ENCODE measurements at regions not wholly inside any gene's neighbourhood (a gene's known extent, or its start where the extent isn't known, plus 50 kb on each side); places are given as distances from the start of the nearest gene placed in this dataset.

- TF ChIP-seq, protein P1, sequence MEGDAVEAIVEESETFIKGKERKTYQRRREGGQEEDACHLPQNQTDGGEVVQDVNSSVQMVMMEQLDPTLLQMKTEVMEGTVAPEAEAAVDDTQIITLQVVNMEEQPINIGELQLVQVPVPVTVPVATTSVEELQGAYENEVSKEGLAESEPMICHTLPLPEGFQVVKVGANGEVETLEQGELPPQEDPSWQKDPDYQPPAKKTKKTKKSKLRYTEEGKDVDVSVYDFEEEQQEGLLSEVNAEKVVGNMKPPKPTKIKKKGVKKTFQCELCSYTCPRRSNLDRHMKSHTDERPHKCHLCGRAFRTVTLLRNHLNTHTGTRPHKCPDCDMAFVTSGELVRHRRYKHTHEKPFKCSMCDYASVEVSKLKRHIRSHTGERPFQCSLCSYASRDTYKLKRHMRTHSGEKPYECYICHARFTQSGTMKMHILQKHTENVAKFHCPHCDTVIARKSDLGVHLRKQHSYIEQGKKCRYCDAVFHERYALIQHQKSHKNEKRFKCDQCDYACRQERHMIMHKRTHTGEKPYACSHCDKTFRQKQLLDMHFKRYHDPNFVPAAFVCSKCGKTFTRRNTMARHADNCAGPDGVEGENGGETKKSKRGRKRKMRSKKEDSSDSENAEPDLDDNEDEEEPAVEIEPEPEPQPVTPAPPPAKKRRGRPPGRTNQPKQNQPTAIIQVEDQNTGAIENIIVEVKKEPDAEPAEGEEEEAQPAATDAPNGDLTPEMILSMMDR (IDR thresholded peaks at IDR 0.05; ENCODE audit: low read depth, low read length, missing control alignments) = no peak
- in situ Hi-C loops (cut with HindIII; ENCODE audit: low sequenced_read_pairs) = no loop called here
- no peak overlapping the region for H3K4me3 ChIP-seq (ENCODE audit: low read depth, low read length)
- DNase-seq (ENCODE audit: low read depth) = no peak
Measured at GRCh38 chr7:138196971-138197896, 121.0 kb downstream of the AKR1D1 start.

DNA sequence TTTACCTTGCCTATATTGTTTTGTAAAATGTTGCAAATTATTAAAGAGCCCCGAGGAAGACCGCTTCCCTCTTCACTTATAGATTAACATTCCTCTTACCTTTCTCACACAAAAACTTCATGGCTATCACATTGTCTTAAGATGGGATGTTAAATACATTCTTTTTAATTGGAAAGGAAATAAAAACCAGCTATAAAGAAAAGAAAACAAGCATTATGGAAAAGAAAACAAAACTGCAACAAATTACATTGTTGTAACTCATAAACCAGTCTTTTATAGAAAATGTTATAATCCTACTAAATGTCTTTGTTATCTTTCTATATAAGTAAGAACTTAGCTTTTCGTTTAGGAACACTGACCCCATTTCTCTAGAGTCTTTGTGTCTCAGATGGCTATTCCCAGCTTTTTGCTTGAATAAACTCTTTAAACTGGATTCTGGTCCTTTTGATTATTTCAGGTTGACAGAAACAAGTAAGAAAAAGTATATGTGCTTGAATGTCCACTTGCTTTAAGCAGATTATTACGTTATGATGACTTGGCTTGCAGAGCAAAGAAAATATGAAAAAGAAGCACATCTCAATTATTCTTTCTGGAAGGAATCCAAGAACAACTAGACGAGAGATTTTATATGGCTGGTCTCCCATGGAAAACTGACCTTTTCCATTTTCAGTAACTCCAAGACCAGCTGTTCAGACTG, 128.2 kb downstream of the AKR1D1 start:
- H3K4me3 ChIP-seq (ENCODE audit: low read depth, low read length) = no peak overlapping the region
- in situ Hi-C loops (cut with HindIII; ENCODE audit: low sequenced_read_pairs) = no loop called here
- DNase-seq (ENCODE audit: low read depth) = no peak
- TF ChIP-seq, protein P1 (IDR thresholded peaks at IDR 0.05; ENCODE audit: low read depth, low read length, missing control alignments) = no peak

- in situ Hi-C loops (cut with HindIII; ENCODE audit: low sequenced_read_pairs) = no loop called here
- TF ChIP-seq, protein P1 (IDR thresholded peaks at IDR 0.05; ENCODE audit: low read depth, low read length, missing control alignments) = no peak
- DNase-seq (ENCODE audit: low read depth) = no peak
Measured at GRCh38 chr7:138204982-138205298, 128.7 kb downstream of the AKR1D1 start.

DNA sequence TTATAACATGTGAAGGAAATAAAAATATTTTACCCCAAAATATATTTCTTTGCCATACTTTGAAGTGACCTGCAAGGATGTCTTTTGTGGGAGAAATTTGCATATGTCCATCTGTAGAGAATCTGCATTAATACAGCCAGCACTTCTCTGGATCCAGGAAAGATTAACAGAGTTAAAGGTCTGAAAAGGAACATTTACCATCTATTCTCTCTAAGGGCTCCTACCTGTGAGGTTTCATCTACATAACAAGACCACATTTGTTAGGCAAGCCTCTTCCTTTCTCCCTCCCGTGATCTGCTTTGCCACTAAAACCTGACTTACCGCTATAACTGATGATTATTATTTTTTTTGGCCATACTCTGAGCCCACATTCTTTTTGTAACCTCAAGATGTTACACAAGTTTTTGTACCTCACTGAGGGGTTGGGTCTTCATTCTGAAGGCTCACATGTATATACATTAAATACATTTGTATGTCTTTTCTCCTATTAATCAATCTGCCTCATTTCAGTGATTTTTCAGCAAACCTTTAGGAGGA, 129.4 kb downstream of the AKR1D1 start:
- H3K4me3 ChIP-seq (ENCODE audit: low read depth, low read length) = no peak overlapping the region
- TF ChIP-seq, protein P1 (IDR thresholded peaks at IDR 0.05; ENCODE audit: low read depth, low read length, missing control alignments) = no peak
- in situ Hi-C loops (cut with HindIII; ENCODE audit: low sequenced_read_pairs) = no loop called here
- peak; percentile 32 for DNase-seq (ENCODE audit: low read depth)

More at GRCh38 chr7:138204982-138205298, 128.7 kb downstream of the AKR1D1 start:
- no peak overlapping the region for H3K4me3 ChIP-seq (ENCODE audit: low read depth, low read length)

DNA sequence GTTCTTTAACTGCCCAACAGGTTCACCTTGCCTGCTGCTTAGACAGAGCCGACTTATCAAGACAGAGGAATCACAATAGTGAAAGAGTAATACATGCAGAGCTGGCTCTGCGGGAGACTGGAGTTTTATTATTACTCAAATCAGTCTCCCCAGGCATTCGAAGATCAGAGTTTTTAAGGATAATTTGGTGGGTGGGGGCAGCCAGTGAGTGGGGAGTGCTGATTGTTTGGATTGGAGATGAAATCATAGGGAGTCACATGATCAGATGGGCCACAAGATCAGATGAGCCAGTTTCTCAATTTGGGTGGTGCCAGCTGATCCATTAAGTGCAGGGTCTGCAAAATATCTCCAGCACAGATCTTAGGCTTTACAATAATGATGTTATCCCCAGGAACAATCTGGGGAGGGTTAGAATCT, 131.3 kb downstream of the AKR1D1 start:
- in situ Hi-C loops (cut with HindIII; ENCODE audit: low sequenced_read_pairs) = no loop called here
- TF ChIP-seq, protein P1 (IDR thresholded peaks at IDR 0.05; ENCODE audit: low read depth, low read length, missing control alignments) = no peak
- DNase-seq (ENCODE audit: low read depth) = no peak
- no peak overlapping the region for H3K4me3 ChIP-seq (ENCODE audit: low read depth, low read length)

- in situ Hi-C loops (cut with HindIII; ENCODE audit: low sequenced_read_pairs) = no loop called here
- TF ChIP-seq, protein P1 (IDR thresholded peaks at IDR 0.05; ENCODE audit: low read depth, low read length, missing control alignments) = no peak
- DNase-seq (ENCODE audit: low read depth) = no peak
- H3K4me3 ChIP-seq (ENCODE audit: low read depth, low read length) = no peak overlapping the region
Measured at GRCh38 chr7:138208142-138208570, 131.9 kb downstream of the AKR1D1 start.

All from astrocyte of the cerebellum (primary cell).